ENCODE measurements at regions not wholly inside any gene's neighbourhood (a gene's known extent, or its start where the extent isn't known, plus 50 kb on each side); places are given as distances from the start of the nearest gene placed in this dataset.

DNA sequence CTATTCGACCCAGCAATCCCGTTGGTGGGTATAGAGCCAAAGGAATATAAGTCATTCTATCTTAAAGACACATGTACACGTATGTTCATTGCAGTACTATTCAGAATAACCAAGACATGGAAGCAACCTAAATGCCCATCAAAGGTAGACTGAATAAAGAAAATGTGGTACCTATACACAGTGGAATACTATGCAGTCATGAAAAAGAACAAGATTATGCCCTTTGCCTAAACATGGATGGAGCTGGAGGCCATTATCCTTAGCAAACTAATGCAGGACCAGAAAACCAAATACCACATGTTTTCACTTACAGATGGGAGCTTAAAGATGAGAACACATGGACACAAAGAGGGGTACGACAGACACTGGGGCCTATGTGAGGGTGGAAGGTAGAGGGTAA lies 845.3 kb downstream of the TYW1 start:
- H3K9me3 Mint-ChIP-seq = peaks cover 89% of the 10 kb centered on the region
- H3K36me3 Mint-ChIP-seq (ENCODE audit: low read depth) = peaks cover 25% of the 10 kb centered on the region; the same call in 2 of the 3 replicates
- H4K20me1 ChIP-seq (replicated peaks; ENCODE audit: insufficient read depth) = no peaks in the 10 kb centered on the region
- no peak overlapping the region for H3K4me2 ChIP-seq
- no peak overlapping the region for H3K27ac Mint-ChIP-seq
- no peak overlapping the region; the same call in 1 of the 2 replicates for H3K4me3 ChIP-seq
- H3K79me2 ChIP-seq (replicated peaks; ENCODE audit: insufficient read depth) = no peaks in the 10 kb centered on the region
- H3K27me3 Mint-ChIP-seq (ENCODE audit: insufficient read depth, low read depth, poor library complexity) = no peaks in the 10 kb centered on the region
- H3K36me3 ChIP-seq (ENCODE audit: insufficient read depth) = no peaks in the 10 kb centered on the region; the same call in 1 of the 2 replicates
- H3K9me2 ChIP-seq (ENCODE audit: insufficient read depth) = no peaks in the 10 kb centered on the region
- H3K27me3 ChIP-seq (ENCODE audit: insufficient read depth) = no peaks in the 10 kb centered on the region
- no peak for ATAC-seq
- H3K27ac ChIP-seq (ENCODE audit: low read depth) = no peak overlapping the region
- no peak overlapping the region for H2AFZ ChIP-seq
- no peak overlapping the region for H3K4me3 Mint-ChIP-seq
- H3F3A ChIP-seq (replicated peaks; ENCODE audit: low read depth) = no peaks in the 10 kb centered on the region
- H3K4me1 ChIP-seq (ENCODE audit: insufficient read depth) = no peaks in the 10 kb centered on the region
- no peaks in the 10 kb centered on the region for H3K4me1 Mint-ChIP-seq
- TF ChIP-seq ZNF331 (CRISPR knock-in tag; IDR thresholded peaks at IDR 0.05; ENCODE audit: low read depth) (no peak), EZH2 (IDR thresholded peaks at IDR 0.05; ENCODE audit: low read depth, unreplicated experiment) (no peak), POLR2AphosphoS5 (IDR thresholded peaks at IDR 0.05; ENCODE audit: low read depth) (no peak), STAT1 (IDR thresholded peaks at IDR 0.05; ENCODE audit: unreplicated experiment) (no peak), EZH2phosphoT487 (IDR thresholded peaks at IDR 0.05; ENCODE audit: unreplicated experiment) (no peak)
- TF ChIP-seq, protein P1, sequence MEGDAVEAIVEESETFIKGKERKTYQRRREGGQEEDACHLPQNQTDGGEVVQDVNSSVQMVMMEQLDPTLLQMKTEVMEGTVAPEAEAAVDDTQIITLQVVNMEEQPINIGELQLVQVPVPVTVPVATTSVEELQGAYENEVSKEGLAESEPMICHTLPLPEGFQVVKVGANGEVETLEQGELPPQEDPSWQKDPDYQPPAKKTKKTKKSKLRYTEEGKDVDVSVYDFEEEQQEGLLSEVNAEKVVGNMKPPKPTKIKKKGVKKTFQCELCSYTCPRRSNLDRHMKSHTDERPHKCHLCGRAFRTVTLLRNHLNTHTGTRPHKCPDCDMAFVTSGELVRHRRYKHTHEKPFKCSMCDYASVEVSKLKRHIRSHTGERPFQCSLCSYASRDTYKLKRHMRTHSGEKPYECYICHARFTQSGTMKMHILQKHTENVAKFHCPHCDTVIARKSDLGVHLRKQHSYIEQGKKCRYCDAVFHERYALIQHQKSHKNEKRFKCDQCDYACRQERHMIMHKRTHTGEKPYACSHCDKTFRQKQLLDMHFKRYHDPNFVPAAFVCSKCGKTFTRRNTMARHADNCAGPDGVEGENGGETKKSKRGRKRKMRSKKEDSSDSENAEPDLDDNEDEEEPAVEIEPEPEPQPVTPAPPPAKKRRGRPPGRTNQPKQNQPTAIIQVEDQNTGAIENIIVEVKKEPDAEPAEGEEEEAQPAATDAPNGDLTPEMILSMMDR (conservative IDR thresholded peaks at IDR 0.05; ENCODE audit: low read depth in 2 of 2) = no peak
- TF ChIP-seq, protein P2, sequence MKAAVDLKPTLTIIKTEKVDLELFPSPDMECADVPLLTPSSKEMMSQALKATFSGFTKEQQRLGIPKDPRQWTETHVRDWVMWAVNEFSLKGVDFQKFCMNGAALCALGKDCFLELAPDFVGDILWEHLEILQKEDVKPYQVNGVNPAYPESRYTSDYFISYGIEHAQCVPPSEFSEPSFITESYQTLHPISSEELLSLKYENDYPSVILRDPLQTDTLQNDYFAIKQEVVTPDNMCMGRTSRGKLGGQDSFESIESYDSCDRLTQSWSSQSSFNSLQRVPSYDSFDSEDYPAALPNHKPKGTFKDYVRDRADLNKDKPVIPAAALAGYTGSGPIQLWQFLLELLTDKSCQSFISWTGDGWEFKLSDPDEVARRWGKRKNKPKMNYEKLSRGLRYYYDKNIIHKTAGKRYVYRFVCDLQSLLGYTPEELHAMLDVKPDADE (IDR thresholded peaks at IDR 0.05) = no peak
- DNase-seq (ENCODE audit: low spot score) = no peak

DNA sequence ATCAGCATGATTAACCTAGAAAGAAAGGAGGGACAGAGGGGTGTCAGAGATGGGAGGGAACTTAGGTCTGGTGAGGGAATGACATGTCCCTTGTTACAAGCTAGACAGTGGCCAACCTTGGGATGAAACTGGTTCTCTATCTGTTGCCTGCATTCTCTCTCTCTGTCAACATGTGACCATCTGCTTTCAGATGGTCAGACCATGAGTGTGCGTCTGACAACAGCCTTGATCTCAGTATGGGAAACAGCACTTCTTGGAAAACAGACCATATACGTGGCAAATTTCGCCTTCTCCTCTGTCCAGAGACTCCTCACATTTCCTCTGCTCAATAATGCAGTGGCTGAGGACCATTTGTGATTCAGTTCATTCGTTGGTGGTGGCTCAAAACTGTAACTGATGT lies 845.9 kb downstream of the TYW1 start:
- no peak overlapping the region for H3K27ac Mint-ChIP-seq

More for the DNA sequence above, 845.9 kb downstream of the TYW1 start:
- ATAC-seq (no peak), DNase-seq (ENCODE audit: low spot score) (no peak)
- Histone ChIP-seq H4K20me1 (replicated peaks; ENCODE audit: insufficient read depth) (no peaks in the 10 kb centered on the region), H3K79me2 (replicated peaks; ENCODE audit: insufficient read depth) (no peaks in the 10 kb centered on the region), H3K4me3 (no peak overlapping the region; the same call in 1 of the 2 replicates), H3K27me3 (ENCODE audit: insufficient read depth) (no peaks in the 10 kb centered on the region), H3K27ac (ENCODE audit: low read depth) (no peak overlapping the region), H3F3A (replicated peaks; ENCODE audit: low read depth) (no peaks in the 10 kb centered on the region), H2AFZ (no peak overlapping the region), H3K4me2 (no peak overlapping the region), H3K9me2 (ENCODE audit: insufficient read depth) (no peaks in the 10 kb centered on the region), H3K4me1 (ENCODE audit: insufficient read depth) (no peaks in the 10 kb centered on the region), H3K36me3 (ENCODE audit: insufficient read depth) (no peaks in the 10 kb centered on the region; the same call in 1 of the 2 replicates)
- TF ChIP-seq STAT1 (IDR thresholded peaks at IDR 0.05; ENCODE audit: unreplicated experiment) (no peak), ZNF331 (CRISPR knock-in tag; IDR thresholded peaks at IDR 0.05; ENCODE audit: low read depth) (no peak), NANOG (IDR thresholded peaks at IDR 0.05; ENCODE audit: borderline replicate concordance) (no peak), POLR2AphosphoS5 (IDR thresholded peaks at IDR 0.05; ENCODE audit: low read depth) (no peak), EZH2 (IDR thresholded peaks at IDR 0.05; ENCODE audit: low read depth, unreplicated experiment) (no peak)
- TF ChIP-seq, protein P1 (conservative IDR thresholded peaks at IDR 0.05; ENCODE audit: low read depth in 2 of 2) = no peak
- TF ChIP-seq, protein P3, sequence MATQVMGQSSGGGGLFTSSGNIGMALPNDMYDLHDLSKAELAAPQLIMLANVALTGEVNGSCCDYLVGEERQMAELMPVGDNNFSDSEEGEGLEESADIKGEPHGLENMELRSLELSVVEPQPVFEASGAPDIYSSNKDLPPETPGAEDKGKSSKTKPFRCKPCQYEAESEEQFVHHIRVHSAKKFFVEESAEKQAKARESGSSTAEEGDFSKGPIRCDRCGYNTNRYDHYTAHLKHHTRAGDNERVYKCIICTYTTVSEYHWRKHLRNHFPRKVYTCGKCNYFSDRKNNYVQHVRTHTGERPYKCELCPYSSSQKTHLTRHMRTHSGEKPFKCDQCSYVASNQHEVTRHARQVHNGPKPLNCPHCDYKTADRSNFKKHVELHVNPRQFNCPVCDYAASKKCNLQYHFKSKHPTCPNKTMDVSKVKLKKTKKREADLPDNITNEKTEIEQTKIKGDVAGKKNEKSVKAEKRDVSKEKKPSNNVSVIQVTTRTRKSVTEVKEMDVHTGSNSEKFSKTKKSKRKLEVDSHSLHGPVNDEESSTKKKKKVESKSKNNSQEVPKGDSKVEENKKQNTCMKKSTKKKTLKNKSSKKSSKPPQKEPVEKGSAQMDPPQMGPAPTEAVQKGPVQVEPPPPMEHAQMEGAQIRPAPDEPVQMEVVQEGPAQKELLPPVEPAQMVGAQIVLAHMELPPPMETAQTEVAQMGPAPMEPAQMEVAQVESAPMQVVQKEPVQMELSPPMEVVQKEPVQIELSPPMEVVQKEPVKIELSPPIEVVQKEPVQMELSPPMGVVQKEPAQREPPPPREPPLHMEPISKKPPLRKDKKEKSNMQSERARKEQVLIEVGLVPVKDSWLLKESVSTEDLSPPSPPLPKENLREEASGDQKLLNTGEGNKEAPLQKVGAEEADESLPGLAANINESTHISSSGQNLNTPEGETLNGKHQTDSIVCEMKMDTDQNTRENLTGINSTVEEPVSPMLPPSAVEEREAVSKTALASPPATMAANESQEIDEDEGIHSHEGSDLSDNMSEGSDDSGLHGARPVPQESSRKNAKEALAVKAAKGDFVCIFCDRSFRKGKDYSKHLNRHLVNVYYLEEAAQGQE (IDR thresholded peaks at IDR 0.05; ENCODE audit: unreplicated experiment) = no peak
- H3K27me3 Mint-ChIP-seq (ENCODE audit: insufficient read depth, low read depth, poor library complexity) = no peaks in the 10 kb centered on the region
- peaks cover 91% of the 10 kb centered on the region for H3K9me3 Mint-ChIP-seq
- H3K36me3 Mint-ChIP-seq (ENCODE audit: low read depth) = peaks cover 28% of the 10 kb centered on the region
- no peaks in the 10 kb centered on the region for H3K4me1 Mint-ChIP-seq
- H3K4me3 Mint-ChIP-seq = no peak overlapping the region
